GM12878 (cell line): ENCODE measurements at regions not wholly inside any gene's neighbourhood (a gene's known extent, or its start where the extent isn't known, plus 50 kb on each side); places are given as distances from the start of the nearest gene placed in this dataset.

Source experiments
- ATAC-seq: fragments of 200-7000 bp; cut with Tn5 transposase; 3 replicates; pipeline ENCODE4 v1.9.1; 2020; ENCODE audit warnings: mild to moderate bottlenecking, moderate library complexity
- BruUV-seq: library from RNA; stranded (reverse); fragments of 400-500 nt; replicated peaks from 2 replicates; lab custom pipeline; 2021; lab: Mats Ljungman, UMichigan
- CTCF ChIA-PET: fragments of 300-600 bp; sonication (Branson Sonifier 250); formaldehyde crosslinking; extraction: SDS; loops from one replicate; lab custom pipeline; 2021; ENCODE audit warnings: inconsistent platforms; lab: Yijun Ruan, JAX
- POLR2A ChIA-PET: fragments of 350-600 bp; formaldehyde crosslinking; extraction: SDS; loops from one replicate; lab custom pipeline; 2021; ENCODE audit warnings: inconsistent platforms; lab: Charles Lee
- RAD21 ChIA-PET: fragments of 300-600 bp; sonication (Branson Sonifier 250); formaldehyde crosslinking; loops from one replicate; lab custom pipeline; 2023; ENCODE audit warnings: antibody characterized with exemption; ENCODE audit not compliant: unreplicated experiment; lab: Charles Lee
- SMC1A ChIA-PET: fragments of 300-600 bp; sonication (Branson Sonifier 250); formaldehyde crosslinking; loops from one replicate; lab custom pipeline; 2023; ENCODE audit not compliant: unreplicated experiment, uncharacterized antibody; lab: Charles Lee
- DNase-seq: peaks from one replicate; pipeline ENCODE4 v3.0.0-alpha.2; 2011; ENCODE audit warnings: low read depth, low spot score
- FAIRE-seq: peaks from 3 replicates; lab custom pipeline; 2011; peaks lifted over from hg19 to GRCh38; lab: Jason Lieb, UNC
- H2AFZ ChIP-seq: 2 replicates; pipeline ENCODE4 v1.6.0; 2011; ENCODE audit warnings: low read depth, low read length, control low read depth; ENCODE audit not compliant: control insufficient read depth
- H3K27ac ChIP-seq: 2 replicates; pipeline ENCODE4 v1.5.1; 2011; ENCODE audit warnings: control low read depth; ENCODE audit not compliant: control insufficient read depth, insufficient read depth
- H3K27me3 ChIP-seq, 2 experiments: replicated peaks in 1 of 2; 2 replicates each; pipeline versions ENCODE4 v1.6.0 to v1.6.1; 2011; ENCODE audit warnings: low read length in 1 of 2; ENCODE audit not compliant: control insufficient read depth in 2 of 2, insufficient read depth in 2 of 2
- H3K36me3 ChIP-seq, 2 experiments: 2 replicates each; pipeline ENCODE4 v1.5.1; 2011; ENCODE audit warnings: low read length in 1 of 2; ENCODE audit not compliant: control insufficient read depth in 2 of 2, insufficient read depth in 2 of 2
- H3K4me1 ChIP-seq: 2 replicates; pipeline ENCODE4 v1.6.1; 2011; ENCODE audit warnings: mild to moderate bottlenecking, low read length, moderate library complexity, mixed read lengths; ENCODE audit not compliant: control insufficient read depth, insufficient read depth
- H3K4me2 ChIP-seq: 2 replicates; pipeline ENCODE4 v1.6.0; 2011; ENCODE audit warnings: control low read depth; ENCODE audit not compliant: control insufficient read depth, insufficient read depth
- H3K4me3 ChIP-seq: fragments of 200-600 bp; sonication (generic); 2 replicates; pipeline ENCODE4 v1.5.1; 2016
- H3K79me2 ChIP-seq: 2 replicates; pipeline ENCODE4 v1.6.0; 2011; ENCODE audit warnings: low read length; ENCODE audit not compliant: control insufficient read depth, insufficient read depth
- H3K9ac ChIP-seq: 2 replicates; pipeline ENCODE4 v1.8.0; 2011; ENCODE audit warnings: low read length, control low read depth, mixed read lengths; ENCODE audit not compliant: control insufficient read depth, insufficient read depth
- H3K9me3 ChIP-seq: replicated peaks from 3 replicates; pipeline ENCODE4 v1.5.1; 2011; ENCODE audit warnings: mild to moderate bottlenecking, low read length; ENCODE audit not compliant: control insufficient read depth, insufficient read depth
- H4K20me1 ChIP-seq: 2 replicates; pipeline ENCODE4 v1.6.0; 2011; ENCODE audit not compliant: control insufficient read depth, insufficient read depth
- E2F4 ChIP-seq: IDR thresholded peaks from 2 replicates; pipeline ENCODE4 v1.6.1; 2012; ENCODE audit warnings: low read depth, low read length, improper control_type of control experiment
- FOS ChIP-seq: IDR thresholded peaks from 3 replicates; pipeline ENCODE4 v1.6.1; 2011; ENCODE audit warnings: borderline replicate concordance; ENCODE audit not compliant: insufficient read length; ENCODE audit errors: extremely low read depth
- FOXM1 ChIP-seq: IDR thresholded peaks from 2 replicates; pipeline ENCODE4 v1.6.1; 2012; ENCODE audit warnings: low read depth, mild to moderate bottlenecking, inconsistent platforms, low read length, moderate library complexity
- IRF5 ChIP-seq: fragments of 450-650 bp; IDR thresholded peaks from 2 replicates; pipeline ENCODE4 v1.6.1; 2017; ENCODE audit warnings: borderline replicate concordance
- JUNB ChIP-seq: IDR thresholded peaks from 2 replicates; pipeline ENCODE4 v1.6.1; 2016; ENCODE audit warnings: antibody characterized with exemption, mild to moderate bottlenecking
- KLF5 ChIP-seq: fragments of 450-650 bp; IDR thresholded peaks from 2 replicates; pipeline ENCODE4 v1.6.1; 2014; ENCODE audit warnings: mild to moderate bottlenecking; ENCODE audit not compliant: partially characterized antibody
- LARP7 ChIP-seq: fragments of 450-650 bp; IDR thresholded peaks from 2 replicates; pipeline ENCODE4 v1.6.1; 2017; ENCODE audit warnings: mild to moderate bottlenecking
- MEF2B ChIP-seq: fragments of 450-650 bp; IDR thresholded peaks from 2 replicates; pipeline ENCODE4 v1.6.1; 2018; ENCODE audit warnings: mild to moderate bottlenecking, moderate library complexity; ENCODE audit not compliant: partially characterized antibody, poor library complexity, severe bottlenecking
- RELA ChIP-seq: fragments of 450-650 bp; IDR thresholded peaks from 2 replicates; pipeline ENCODE4 v1.8.0; 2014; ENCODE audit warnings: borderline replicate concordance; ENCODE audit not compliant: partially characterized antibody
- SIX5 ChIP-seq: IDR thresholded peaks from 2 replicates; pipeline ENCODE4 v1.6.1; 2011; ENCODE audit warnings: mild to moderate bottlenecking, low read depth, low read length, moderate library complexity; ENCODE audit not compliant: severe bottlenecking
- WRNIP1 ChIP-seq: IDR thresholded peaks from 2 replicates; pipeline ENCODE4 v1.6.1; 2011; ENCODE audit warnings: low read depth, low read length, improper control_type of control experiment, borderline replicate concordance
- ZNF622 ChIP-seq: fragments of 450-650 bp; IDR thresholded peaks from 2 replicates; pipeline ENCODE4 v1.6.1; 2017; ENCODE audit warnings: mild to moderate bottlenecking, inconsistent platforms
- WGBS: methylation state at CpG from one replicate; pipeline ENCODE4 v1.1.6; 2016; ENCODE audit warnings: low lambda C conversion rate; ENCODE audit not compliant: insufficient replicate concordance, insufficient coverage; ENCODE audit errors: missing lambda C conversion rate; 5-methylcytosine and 5-hydroxymethylcytosine counted together
- in situ Hi-C: fragments of 300-500 bp; cut with MboI; formaldehyde crosslinking; loops from 9 replicates; pipeline ENCODE4 v1.14.3; 2018; ENCODE audit warnings: mixed read lengths
- intact Hi-C: fragments of 100-400 bp; cut with micrococcal nuclease; formaldehyde crosslinking; loops from one replicate; pipeline ENCODE4 v1.14.2; 2022; ENCODE audit not compliant: unreplicated experiment

DNA sequence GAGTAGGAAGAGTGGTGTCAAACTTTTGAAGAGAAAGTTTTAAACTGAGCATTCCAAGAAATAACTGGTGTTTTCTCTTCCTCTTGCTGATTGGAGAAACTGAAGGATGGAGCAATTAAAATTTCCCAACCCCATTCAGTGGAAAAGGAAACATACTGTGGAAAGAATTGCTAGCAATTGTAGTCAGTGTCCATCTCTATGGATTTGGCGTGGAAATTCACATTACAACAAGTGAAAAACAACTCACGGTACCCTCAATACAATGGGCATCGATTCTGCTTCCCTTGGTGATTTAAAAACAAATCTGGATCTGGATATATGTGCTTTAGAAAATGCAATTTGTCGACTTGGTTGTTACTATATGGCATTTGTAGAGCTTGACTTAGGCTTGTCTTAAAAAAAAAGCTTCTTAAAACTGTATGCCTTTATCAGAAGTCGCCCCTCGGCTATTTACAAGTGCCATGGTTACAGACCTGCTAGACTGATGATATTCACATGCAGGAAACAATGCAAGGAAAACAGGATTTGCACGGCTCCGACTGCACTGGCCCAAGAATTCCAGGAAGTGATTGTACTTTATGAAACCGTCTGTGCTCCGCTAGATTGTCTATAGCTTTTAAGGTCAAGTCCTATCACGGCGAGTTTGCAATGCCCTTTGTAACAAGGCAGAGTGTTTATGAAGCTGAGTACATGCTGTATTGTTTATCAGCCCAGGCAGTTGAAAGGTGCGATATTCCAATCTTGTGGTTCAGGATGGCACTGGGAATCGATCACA, 131.7 kb upstream of the PHACTR1 start (continued):
- TF ChIP-seq E2F4, result no peak
- TF ChIP-seq, all 136 proteins: peak for 0

DNA sequence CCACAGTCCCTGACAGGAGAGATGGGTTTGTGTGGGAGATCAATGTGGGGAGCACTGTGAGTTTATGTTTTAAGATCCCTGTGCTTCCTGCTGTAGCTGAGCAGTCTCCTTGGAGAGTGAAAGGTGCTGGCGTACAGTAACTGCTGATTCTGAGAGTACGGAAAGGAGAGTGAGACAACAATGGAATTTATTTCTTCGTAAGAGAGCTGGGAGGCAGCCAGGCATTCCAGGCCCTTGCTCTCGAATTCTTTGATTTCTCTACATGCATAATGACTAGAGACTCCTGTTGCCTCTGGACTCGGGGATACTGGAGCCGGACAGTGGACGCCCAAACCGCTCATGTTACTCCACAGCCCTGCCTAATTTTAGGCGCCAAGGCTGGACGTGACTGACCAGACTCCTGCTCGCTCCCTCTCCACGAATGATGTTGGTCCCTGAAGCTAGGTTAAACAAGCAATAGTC, 131.0 kb upstream of the PHACTR1 start:
- no peak for TF ChIP-seq FOXM1
- TF ChIP-seq SIX5, result no peak
- no peak for TF ChIP-seq KLF5
- TF ChIP-seq IRF5, result no peak
- no peak for TF ChIP-seq MEF2B
- TF ChIP-seq LARP7, result no peak
- TF ChIP-seq JUNB, result no peak
- no peak for TF ChIP-seq ZNF622
- no peak for TF ChIP-seq WRNIP1
- TF ChIP-seq RELA, result no peak
- TF ChIP-seq FOS, result no peak
- POLR2A ChIA-PET, result interaction anchor here (0.7 kb wide), 1 partner anchor 105 kb away, joined by 3 read pairs; no protein-coding TSS in a partner anchor
- no peak overlapping the region for H3K9ac ChIP-seq

More for the DNA sequence above, 131.0 kb upstream of the PHACTR1 start:
- Histone ChIP-seq H3K4me2 (no peak overlapping the region), H3K9me3 (no peaks in the 10 kb centered on the region), H2AFZ (no peak overlapping the region), H3K4me1 (no peaks in the 10 kb centered on the region), H3K27me3 (no peaks in the 10 kb centered on the region), H4K20me1 (no peaks in the 10 kb centered on the region), H3K27ac (no peak overlapping the region), H3K36me3 (no peaks in the 10 kb centered on the region), H3K4me3 (no peak overlapping the region), H3K79me2 (no peaks in the 10 kb centered on the region)
- 49% methylated on average over 12 of the region's 12 CpGs for WGBS
- RAD21 ChIA-PET, result interaction anchor here (0.8 kb wide), 1 partner anchor 16 kb away, joined by 3 read pairs; no protein-coding TSS in a partner anchor
- CTCF ChIA-PET, result interaction anchor here (0.6 kb wide), 1 partner anchor 816 kb away, joined by 3 read pairs; no protein-coding TSS in a partner anchor
- in situ Hi-C loops, result no loop called here
- no TSS peak for BruUV-seq
- DNase-seq (no peak), ATAC-seq (no peak), FAIRE-seq (no peak)
- intact Hi-C loops, result no loop called here
- SMC1A ChIA-PET, result interaction anchor here (2.3 kb wide), 1 partner anchor 9 kb away, joined by 9 read pairs; no protein-coding TSS in a partner anchor
